ENCODE measurements at regions not wholly inside any gene's neighbourhood (a gene's known extent, or its start where the extent isn't known, plus 50 kb on each side); places are given as distances from the start of the nearest gene placed in this dataset.

DNA sequence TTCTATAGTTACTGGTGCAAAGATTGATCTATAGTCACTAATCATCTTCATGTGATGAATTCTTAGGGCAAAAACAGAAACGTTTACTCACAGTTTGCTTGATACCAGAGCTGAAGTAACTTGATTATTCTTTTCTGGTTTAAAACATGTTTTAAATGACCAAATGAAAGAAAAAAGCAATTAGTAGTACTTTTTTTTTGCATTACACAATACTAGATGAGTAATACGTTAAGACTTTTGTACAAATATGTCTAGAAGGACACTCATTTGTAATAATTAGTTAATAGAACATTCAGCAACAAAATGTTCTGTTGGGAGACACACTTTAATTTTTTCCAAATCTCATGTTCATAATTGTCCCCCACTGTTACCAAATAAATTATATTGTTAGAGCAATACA, 523.2 kb downstream of the SOX2 start:
- TF ChIP-seq, protein P1, sequence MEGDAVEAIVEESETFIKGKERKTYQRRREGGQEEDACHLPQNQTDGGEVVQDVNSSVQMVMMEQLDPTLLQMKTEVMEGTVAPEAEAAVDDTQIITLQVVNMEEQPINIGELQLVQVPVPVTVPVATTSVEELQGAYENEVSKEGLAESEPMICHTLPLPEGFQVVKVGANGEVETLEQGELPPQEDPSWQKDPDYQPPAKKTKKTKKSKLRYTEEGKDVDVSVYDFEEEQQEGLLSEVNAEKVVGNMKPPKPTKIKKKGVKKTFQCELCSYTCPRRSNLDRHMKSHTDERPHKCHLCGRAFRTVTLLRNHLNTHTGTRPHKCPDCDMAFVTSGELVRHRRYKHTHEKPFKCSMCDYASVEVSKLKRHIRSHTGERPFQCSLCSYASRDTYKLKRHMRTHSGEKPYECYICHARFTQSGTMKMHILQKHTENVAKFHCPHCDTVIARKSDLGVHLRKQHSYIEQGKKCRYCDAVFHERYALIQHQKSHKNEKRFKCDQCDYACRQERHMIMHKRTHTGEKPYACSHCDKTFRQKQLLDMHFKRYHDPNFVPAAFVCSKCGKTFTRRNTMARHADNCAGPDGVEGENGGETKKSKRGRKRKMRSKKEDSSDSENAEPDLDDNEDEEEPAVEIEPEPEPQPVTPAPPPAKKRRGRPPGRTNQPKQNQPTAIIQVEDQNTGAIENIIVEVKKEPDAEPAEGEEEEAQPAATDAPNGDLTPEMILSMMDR (IDR thresholded peaks at IDR 0.05), result no peak
- TF ChIP-seq EP300 (IDR thresholded peaks at IDR 0.05), result no peak
- no peak for TF ChIP-seq POLR2A (IDR thresholded peaks at IDR 0.05)
- TF ChIP-seq POLR2AphosphoS5 (IDR thresholded peaks at IDR 0.05), result no peak

All from suprapubic skin (tissue), 4 donors.